C4-2B (cell line): ENCODE measurements at regions not wholly inside any gene's neighbourhood (a gene's known extent, or its start where the extent isn't known, plus 50 kb on each side); places are given as distances from the start of the nearest gene placed in this dataset.

Source experiments
- CTCF ChIP-seq: fragments of 450-650 bp; conservative IDR thresholded peaks from 2 replicates; pipeline ENCODE4 v1.5.1; 2017; ENCODE audit warnings: mild to moderate bottlenecking
- ZFX ChIP-seq: fragments of 450-650 bp; IDR thresholded peaks from 2 replicates; pipeline ENCODE4 v1.6.1; 2017

GRCh38 chr6:91705646-91706045 is 1118.8 kb upstream of the MAP3K7 start:
- TF ChIP-seq CTCF (no peak), ZFX (no peak)
